NCI-H2227 (cell line): ENCODE measurements at regions not wholly inside any gene's neighbourhood (a gene's known extent, or its start where the extent isn't known, plus 50 kb on each side); places are given as distances from the start of the nearest gene placed in this dataset.
"Not testable (repeated sequence)": the region's sequence is repeated elsewhere in the genome, so short reads cannot be mapped to it uniquely, and the experiment has no call there.

Experiments used
- DNase-seq: peaks from one replicate; lab custom pipeline; 2025; ENCODE audit not compliant: unreplicated experiment; lab: John Stamatoyannopoulos, UW

GRCh38 chr5:124621279-124621678 is 125.2 kb downstream of the ZNF608 start:
- DNase-seq = no peak

- DNase-seq = no peak
Measured at GRCh38 chr5:124620743-124621142, 125.7 kb downstream of the ZNF608 start.

DNA sequence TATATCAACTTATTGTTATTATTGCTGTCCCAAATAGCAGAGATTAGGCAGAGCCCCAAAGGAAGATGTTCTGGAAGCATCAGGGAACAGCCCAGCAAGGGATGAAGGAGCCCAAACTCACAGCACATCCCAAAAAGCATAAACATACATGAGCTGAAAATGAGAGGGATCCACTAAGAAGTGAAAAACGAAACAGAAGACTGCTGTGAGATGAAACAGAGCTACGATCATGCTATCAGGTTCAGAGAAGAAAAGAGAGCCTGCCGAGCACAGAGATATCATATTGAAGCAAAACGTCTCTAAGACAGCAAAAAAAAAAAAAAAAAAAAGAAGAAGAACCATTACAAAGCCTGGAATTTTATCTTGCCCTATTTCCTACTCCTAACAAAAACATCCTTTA is 127.3 kb downstream of the ZNF608 start:
- DNase-seq = no peak

GRCh38 chr5:124617787-124618186 is 128.7 kb downstream of the ZNF608 start:
- no peak for DNase-seq

DNA sequence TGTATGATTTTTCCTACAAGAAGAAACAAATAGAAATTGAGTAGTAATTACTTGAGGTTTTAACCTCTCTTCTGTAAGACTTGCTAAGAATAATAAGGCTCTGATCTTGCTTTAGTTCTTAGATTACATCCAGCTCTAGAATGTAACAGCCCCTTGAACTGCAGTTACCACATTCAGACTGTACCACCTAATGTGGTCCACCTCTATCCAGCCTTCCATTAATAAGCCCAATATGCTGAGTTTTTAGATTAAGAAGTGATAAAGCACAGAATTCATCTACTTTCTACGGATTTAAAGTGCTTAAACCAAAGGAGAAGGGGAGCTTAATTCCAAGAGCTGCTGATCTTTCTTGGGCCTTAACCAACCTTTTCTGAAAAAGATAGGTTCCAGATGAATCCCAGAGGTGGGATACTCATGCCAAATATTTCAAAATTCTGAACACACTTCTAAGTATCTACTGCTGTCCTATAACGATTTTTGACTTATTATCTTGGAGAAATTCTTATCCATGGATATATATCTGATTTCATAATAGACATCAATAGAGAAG is 131.5 kb downstream of the ZNF608 start:
- no peak for DNase-seq

DNA sequence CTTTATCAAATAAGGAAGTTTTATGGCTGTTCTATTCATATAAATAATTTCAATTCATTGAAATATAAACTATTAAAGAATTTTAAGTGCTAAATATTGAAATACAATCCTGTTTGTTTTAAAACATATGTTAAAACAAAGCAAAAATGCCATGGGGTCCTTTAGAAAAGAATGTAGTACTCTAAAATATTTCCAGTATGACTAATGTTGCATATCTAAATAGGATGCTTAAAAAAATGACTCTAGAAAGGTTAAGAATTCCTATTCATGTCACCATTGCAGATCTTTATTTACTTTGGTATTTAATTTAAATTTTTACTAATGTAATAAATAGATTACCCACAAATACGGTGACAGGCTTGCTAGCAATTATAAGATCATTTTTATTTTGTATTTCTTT is 132.3 kb downstream of the ZNF608 start:
- DNase-seq = no peak

GRCh38 chr5:124613273-124613953 is 133.0 kb downstream of the ZNF608 start:
- DNase-seq = no peak

GRCh38 chr5:124612023-124612422 is 134.4 kb downstream of the ZNF608 start:
- no peak for DNase-seq

DNA sequence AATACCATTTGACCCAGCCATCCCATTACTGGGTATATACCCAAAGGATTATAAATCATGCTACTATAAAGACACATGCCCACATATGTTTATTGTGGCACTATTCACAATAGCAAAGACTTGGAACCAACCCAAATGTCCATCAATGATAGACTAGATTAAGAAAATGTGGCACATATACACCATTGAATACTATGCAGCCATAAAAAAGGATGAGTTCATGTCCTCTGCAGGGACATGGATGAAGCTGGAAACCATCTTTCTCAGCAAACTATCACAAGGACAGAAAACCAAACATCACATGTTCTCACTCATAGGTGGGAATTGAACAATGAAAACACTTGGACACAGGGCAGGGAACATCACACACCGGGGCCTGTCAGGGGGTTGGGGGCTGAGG is 135.2 kb downstream of the ZNF608 start:
- not testable (repeated sequence) for DNase-seq

- not testable (repeated sequence) for DNase-seq
Measured at GRCh38 chr5:124609685-124610084, 136.8 kb downstream of the ZNF608 start.

DNA sequence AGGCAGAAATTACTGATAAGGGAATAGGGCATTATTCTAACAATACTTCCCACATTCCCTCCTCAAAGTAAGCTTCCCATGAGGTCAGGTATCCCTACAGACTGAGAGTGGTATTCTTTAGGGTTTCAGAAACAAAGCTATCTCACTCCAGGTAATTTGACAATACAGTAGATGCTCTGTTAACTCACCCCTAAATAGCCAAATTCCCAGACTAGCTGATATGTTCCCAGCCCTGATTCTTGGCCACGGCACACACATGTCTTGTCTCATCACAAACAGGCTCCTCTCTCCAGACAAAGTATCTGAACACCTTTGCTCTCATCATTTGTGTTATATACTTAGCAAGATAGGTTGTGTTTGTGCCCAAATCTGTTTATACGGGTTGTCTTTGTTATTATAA is 139.9 kb downstream of the ZNF608 start:
- DNase-seq = no peak

GRCh38 chr5:124606093-124606492 is 140.3 kb downstream of the ZNF608 start:
- no peak for DNase-seq

DNA sequence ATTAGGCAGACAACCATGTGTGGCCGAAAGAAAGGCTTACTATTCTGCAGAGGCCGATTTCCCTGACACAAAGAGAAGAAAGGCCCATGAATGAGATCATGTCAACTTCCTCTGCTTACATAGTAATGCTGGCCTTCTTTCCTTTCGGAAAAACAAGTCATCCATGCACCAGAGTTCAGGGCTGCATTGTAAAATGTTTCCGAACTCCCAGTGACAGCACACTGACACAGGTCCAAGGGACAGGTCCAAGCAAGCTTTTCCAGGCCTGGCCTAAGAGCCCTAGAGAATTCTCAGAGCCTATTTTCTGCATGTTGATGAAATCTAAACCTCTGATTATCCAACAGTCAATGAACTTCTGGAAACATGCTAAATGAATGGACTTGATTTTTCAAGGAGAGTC is 140.9 kb downstream of the ZNF608 start:
- no peak for DNase-seq

DNA sequence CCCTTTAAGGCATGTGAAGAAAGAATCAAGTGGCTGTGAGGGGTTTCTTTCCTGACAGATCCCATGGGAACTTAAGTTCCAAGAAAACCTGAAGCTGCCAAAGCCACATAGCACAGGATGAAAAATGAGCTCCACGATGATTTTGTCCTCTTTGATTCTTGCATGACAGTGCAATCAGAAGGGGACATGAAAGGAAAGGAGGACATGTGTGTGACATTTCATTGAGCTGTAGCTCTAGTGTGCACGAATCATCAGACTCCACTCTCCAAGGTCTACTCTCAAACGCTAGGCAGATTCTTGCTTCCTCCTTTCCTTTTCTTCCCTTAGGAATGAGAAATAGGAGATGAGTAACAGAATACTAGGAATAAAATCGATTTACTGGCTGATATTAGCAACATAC is 142.0 kb downstream of the ZNF608 start:
- no peak for DNase-seq

- no peak for DNase-seq
Measured at GRCh38 chr5:124602925-124603650, 143.4 kb downstream of the ZNF608 start.

GRCh38 chr5:124599028-124599973 is 147.1 kb downstream of the ZNF608 start:
- no peak for DNase-seq

- DNase-seq = no peak
Measured at GRCh38 chr5:124596595-124597421, 149.6 kb downstream of the ZNF608 start.

GRCh38 chr5:124593952-124594351 is 152.5 kb downstream of the ZNF608 start:
- DNase-seq = no peak

DNA sequence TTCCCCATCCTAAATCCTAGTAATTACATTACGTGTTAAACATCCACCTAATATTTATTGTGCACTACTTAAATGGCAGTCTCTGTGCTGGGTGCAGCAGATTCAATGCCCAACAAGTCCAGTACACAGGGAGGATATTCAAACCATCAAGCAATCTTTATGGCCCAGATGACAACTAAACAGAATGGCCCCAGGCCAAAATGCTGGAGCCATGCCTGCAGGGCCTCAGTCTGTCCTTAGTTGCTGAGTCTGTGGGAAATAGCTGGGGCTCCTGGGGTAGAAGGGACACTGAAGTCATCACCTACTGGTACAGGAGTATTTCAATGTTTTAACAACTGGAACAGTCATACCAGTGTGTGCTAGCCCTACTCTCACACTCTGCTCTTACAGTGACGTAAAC is 153.5 kb downstream of the ZNF608 start:
- DNase-seq = no peak

DNA sequence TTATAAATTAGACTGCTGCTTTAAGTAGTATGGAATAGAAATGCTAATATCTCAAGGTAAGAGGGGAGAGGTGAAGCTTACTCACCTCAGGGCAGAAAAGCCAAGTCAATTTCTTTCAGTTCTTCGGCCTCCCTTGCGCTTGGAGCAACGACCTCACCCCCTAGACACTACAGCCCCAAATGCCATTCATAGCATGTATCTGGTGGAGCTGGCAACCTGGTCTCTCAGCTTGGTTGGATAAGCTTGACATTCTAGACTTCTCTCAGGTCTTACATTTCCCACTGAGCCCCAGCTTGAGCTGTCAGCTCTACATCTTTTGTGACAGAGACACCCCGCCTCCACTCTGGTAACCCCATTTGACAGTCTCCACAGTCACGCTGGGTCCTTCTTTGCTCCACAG is 154.9 kb downstream of the ZNF608 start:
- no peak for DNase-seq
